HG03045 (cell line): ENCODE measurements at regions not wholly inside any gene's neighbourhood (a gene's known extent, or its start where the extent isn't known, plus 50 kb on each side); places are given as distances from the start of the nearest gene placed in this dataset.

Source experiments
- ATAC-seq: cut with Tn5 transposase; IDR thresholded peaks from one replicate; pipeline ENCODE4 v1.9.1; 2021; ENCODE audit warnings: mild to moderate bottlenecking, moderate library complexity; ENCODE audit not compliant: unreplicated experiment

DNA sequence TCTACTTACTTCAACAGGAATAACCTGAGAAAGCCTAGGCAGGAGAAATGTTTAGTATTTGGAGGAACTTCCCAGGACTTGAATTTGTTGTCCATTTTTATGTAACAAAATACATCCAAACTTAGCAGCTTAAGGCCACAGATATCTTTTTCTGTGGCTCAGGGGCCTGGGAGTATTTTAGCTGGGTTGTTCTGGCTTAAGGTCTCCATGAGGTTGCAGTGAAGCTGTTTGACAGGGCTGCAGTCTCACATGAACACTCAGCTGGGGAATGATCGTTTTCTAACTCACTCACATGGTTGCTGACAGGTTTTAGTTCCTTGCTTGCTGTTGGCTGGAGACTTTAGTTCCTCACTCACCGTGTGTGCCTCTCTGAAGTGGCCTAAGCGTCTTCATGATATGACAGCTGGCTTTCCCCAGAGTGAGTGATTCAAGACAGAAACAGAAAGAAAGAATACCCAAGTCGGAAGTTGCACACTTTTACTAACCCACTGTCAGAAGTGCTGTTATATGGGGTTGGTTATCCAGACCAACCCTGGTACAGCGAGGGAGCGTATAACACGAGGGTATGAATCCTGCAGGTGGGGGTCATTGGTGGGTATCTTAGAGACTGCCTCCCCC, 229.7 kb upstream of the TBL1XR1 start:
- ATAC-seq: peak; percentile 99

DNA sequence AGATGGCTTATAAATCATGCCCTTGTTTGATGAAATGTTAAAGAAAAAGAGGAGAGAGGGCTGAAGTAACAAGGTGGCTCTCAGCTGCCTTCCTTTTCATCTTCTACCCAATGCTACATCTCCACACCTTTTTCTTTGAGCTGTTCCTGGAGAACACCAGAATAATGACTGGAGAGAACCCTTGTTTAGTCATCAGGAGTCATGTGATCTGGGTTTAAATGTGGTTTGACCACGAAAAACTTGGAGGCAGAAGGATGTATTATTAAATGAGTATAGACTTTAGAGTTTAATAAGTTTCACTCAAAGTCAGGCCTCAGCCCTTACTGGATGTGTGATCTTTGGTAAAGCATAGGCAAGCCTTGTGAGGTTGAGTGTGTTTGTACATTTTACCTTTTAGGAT, 230.3 kb upstream of the TBL1XR1 start:
- peak; percentile 9 for ATAC-seq

DNA sequence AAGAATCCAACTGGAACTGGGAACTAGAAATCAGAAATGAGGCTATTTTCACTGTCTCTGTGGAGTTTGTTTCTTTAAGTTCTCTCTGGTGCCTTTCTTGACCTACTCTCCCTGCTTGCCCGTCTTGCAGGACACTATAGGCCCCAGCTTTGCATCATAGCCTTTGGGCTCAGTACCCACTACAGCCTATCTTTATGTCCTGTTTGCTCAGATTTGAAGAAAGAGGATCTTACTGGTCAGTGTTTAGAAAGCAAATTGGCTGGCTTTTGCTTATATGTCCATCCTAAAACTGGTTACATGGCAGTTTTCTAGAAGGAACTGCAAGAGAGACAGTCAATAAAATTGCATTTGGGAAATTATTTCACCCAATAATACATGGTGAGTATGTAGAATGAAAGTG, 231.8 kb upstream of the TBL1XR1 start:
- ATAC-seq: no peak

DNA sequence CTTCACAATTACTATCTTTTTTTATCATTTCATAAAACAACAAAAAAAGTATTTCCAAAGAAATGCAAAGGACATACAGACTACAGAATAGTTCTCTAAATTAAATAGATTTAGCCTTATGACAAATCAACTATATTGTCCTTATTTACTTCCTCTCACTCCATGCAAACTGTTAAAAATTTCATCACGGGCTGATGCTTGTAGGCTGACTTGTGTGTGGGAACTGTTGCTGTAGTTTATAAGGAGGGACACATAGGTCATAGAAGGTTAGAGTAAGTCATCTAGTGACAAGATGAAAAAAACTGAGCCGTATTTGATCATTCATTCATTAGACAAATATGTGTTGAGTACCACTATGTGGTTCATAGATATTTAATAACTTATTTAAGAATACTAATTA, 232.5 kb upstream of the TBL1XR1 start:
- no peak for ATAC-seq

DNA sequence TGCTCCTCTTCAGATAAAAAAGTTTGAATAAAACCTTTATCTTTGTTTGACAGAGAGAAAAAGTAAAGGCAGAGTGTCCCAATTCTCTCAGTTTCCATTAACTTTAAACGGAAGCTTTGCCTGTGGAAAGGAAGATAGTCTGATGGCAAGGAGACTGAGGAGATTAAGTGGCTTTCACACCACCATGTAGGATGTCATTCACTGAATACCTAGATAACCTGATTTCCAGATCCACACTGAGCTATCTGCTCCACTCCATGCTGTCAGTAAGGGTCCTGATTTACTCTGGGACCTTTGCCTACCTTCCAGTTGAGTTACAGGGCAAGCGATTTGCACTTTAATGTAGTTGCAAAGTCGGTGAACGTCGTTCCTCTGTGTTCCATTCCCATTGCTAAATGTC, 233.4 kb upstream of the TBL1XR1 start:
- no peak for ATAC-seq

DNA sequence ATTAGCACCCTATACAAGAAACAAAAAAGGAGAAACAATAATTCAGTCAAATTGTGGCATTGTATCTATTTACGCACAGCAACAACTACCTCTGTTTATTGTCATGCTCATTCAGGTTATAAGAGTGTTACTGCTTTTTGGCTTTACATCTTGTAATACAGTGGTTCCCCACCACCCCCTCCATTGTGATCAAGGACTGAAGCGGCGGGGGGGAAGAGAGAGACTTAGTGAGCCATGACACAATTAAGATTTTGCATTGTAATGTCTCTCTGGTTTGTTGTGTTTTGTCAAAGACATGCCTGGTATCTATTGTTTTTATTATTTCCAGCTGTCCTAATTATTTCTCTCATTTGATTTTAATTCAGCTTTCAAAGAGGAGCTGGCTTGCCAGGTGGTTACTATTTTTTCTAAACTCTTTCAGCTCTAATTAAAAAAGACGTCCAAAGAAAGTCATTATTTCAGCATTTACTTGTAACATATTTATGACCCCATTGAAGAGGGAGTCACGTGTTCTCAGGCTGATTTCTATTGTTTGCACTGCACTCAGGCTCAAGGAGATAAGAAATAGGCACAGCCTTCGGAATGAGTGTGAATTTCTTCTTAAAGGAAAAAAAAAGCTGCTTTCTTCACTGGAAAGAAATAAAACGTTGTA, 234.4 kb upstream of the TBL1XR1 start:
- ATAC-seq: no peak

DNA sequence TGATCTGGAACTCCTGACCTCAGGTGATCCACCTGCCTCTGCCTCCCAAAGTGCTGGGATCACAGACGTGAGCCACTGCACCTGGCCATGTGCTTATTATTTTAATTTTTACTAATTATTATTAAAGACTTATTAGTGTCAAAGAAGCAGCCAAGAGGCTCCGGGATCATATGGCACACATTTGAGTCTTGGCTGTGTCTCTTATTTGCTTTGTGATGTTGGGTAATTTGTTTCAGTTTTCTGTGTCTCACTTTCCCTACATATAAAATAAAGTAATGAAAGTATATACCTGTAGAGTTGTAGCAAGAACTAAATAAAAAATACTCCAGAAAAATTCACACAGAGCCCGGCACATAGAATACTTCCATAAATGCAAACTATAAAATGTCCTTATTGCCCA, 238.0 kb upstream of the TBL1XR1 start:
- ATAC-seq: no peak

DNA sequence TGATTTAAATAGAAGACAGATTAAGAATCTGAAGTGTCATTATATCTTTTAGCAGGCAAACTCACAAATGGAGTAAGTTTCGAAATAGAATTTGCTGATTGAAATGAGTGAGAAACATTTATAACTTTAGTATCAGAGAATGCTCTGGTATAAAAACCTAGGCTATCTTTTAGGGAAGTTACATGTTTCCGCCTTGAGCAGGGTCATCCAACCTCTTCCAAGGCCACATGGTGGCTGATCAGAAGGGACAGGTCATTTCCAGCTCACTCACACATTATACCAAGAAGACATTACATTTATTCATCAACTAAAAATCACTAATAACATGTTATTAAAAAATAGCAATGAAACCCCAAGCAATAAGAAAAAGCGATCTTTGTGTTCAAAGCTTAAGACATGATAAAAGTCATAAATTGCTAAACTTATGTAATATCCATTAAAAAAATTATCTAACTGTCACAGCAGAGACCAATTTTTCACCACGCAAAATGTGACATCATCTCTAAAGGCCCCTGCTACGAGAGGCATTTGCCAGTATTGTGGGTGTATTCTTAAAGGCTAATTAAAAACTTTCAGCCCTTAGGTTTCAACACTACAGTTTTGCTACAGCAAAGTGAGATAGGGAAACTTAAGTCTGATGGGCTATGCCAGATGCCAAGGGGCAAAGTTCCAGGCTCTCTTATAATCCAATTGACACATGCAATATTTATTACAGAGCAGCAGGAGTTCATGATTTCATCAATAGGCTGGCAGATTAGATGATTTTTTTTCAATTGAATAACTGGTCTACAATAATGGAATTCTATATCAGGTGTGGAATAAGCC, 240.4 kb upstream of the TBL1XR1 start:
- no peak for ATAC-seq

DNA sequence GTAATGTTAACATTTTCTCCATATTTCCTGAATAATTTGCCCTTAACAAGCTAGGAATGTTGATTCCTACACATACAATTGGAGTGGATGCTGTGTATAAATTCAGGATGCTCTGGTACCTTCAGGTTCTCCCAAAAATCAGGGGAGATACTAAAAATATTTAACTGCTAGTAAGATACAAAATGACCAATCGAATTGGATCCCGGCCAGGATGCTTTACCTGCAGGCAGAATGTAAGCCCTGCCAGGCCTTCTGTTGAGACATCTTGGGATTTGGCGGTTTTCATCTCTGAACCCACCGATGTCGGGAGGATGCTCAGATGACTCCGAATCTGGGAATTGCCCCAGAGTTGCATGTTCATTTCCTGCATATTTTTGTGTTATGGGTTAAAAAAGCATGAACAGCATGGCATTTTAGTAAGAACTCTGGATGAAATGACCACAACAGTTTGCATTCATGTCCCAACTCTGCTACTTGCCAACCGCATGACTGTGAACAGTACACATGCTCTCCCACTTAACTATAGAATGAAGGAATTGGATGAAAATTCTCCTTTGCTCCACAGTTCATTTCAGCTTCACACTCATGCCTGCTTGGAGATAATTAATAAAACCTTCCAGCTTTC, 241.4 kb upstream of the TBL1XR1 start:
- no peak for ATAC-seq

DNA sequence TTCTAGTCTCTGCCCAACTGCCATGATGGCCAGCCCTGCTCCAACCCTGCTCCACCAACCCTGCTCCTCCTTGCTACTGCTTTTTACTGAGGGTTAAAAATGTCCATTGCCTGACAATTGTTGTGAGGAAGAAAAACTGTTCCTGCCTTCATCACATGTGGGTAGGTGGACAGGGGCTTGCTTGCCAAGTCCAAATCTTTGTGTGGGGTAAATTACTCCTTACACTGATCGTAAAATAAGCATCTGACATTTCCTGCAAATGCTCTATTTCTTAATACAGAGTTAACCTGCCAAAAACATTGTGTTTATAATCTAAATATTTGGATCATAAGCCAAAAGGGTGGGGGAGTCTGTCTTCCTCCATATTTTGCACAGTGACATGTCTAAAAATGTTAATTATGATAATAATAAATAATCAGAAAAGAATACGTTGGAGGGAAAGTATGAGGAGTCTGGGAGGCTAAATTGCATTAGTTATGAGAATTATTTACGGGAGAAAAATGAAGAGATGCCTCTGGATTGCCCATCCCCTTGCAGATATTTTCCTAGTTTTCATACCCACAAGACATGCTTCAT, 242.5 kb upstream of the TBL1XR1 start:
- ATAC-seq: no peak

DNA sequence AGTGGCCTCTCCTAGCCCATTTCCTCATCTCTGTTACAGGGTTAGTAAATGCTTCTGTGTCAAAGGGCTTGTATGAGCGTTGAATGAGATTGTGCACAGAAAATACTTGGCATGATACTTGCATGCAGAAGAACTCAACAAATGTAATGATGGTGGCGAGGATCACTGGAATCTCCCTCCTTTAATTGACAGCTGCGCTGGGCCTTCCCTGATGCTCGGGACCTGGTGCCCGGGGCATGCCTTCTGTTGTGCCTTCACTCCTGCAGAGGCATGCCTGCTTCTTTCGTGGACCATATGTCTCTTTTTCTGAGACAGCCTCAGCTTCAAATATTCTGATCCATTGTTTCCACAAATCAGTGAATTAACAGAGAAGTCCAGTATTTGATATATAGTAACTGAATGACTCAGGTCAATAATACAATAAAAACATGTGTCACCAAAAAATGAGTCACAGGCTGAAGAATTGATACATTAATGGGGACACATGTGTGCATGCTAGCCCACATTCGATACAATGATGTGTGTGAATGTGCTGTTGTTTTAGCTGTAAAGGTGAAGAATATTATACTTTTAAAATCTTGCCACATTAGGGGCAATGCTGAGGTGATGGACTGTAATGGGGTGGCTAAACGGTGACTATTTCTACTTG, 243.3 kb upstream of the TBL1XR1 start:
- ATAC-seq: no peak

DNA sequence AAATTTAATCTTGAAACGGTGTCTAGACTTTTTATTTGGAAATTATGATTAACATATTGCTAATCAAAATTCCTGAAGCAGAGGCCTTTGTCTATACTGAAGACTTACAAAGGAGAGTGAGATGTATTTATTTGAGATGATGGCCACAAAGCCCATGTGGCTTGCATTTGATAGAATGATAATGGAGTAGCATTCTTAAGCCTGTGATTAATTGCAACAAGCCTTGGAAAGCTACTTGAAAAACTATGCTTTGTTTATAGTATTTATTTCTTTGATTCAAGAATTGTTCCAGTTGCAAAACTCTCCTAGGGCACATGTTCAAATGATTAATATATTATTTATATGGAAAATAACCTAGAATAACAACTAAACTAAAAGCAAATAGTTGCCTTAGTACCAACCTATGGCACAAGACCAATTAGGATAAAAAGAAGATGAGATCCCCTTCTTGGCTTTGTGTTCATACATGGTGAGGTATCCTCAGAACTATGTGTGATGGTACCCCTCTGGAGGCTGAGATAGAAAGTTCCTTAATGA, 244.1 kb upstream of the TBL1XR1 start:
- ATAC-seq: no peak

DNA sequence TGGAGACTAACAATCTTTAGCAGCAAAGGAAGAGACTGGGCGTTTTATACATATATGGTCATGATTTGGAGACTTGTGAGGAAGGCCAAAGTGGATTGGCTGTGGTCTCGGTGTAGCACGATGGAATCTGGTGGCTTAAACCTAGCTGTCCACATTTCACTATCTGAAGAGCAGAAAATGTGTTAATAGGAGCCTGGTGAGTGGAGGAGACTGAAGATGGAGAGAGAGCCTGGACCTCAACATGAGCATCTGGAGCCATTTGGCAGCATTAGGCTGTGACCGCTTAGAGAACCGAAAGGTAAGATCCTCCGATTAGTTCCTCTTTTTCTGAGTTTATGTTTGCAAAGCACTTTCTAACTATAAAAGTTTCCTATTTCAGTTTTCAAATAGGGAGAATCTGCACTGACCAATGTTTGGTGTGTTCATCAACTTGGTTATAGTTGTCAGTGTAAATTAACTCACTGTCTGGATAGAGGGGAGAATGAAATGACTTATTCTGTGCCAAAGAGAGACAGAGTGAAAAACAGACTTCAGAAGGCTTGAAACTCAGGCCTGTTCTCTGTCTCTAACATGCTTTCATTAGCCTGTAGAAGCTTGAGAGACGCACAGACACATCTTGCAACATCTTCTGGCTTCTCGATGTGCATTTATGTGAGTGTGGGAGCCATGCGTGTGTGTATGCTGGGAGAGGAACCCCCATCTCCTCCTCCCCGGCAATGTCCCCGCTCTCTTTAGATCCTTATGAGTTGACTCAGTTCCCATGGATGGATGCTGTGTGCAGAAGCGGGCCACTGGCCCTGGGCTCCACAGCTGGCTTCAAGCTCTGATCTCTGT, 244.7 kb upstream of the TBL1XR1 start:
- peak; percentile 98 for ATAC-seq

DNA sequence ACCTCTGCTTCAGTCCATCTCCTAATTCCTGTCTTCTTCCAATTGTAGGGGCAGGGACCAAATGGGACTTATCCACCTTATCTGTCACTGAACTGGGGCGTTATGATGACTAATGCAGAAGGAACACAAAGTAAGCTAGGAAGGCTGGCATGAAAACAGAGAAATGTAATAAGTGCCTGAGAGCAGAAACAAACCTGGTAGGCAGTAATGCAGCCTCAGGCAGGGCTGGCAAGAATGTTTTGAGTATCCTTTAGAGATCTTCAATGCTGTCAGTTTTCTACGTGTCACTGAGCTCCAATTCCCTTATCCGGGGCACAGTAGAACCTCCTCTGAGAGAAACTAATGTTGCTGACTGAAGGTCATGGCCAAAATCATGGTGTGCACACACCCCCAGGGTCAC, 246.2 kb upstream of the TBL1XR1 start:
- no peak for ATAC-seq

DNA sequence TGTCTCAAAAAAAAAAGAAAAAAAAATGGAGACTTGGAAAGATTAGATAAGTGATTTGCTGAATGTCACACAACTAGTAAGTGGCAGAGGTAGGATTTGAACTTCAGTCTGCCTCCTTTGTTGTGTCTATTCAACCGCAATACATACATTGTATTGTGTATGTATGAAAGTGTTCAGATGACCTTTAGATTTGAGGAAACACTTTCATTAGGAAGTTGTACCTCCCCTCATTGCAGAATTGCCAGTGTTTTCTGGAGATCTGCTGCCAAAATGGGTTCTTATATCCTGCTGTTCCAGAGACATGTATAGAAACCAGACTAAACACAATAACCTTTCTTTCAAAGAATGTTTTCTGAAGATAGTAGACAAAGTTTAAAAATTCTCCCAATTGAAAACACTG, 247.4 kb upstream of the TBL1XR1 start:
- no peak for ATAC-seq

DNA sequence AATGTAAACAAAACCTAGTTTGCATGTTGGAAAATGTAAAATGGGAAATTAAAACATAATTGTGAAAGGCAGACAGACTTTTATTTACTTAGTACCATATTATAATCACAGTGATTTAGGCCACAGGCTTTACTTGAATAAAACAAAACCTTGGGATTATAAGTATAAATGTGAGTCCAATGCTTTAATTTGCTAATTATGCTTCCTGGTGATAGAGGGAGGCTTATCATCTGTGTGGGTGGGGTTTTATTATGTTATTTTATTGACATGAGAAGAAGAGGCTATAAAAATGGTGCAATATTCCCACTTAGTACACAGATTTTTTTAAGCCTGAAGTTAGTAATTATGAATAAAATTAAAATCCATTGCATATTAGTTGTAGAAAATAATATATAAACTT, 248.3 kb upstream of the TBL1XR1 start:
- ATAC-seq: no peak

DNA sequence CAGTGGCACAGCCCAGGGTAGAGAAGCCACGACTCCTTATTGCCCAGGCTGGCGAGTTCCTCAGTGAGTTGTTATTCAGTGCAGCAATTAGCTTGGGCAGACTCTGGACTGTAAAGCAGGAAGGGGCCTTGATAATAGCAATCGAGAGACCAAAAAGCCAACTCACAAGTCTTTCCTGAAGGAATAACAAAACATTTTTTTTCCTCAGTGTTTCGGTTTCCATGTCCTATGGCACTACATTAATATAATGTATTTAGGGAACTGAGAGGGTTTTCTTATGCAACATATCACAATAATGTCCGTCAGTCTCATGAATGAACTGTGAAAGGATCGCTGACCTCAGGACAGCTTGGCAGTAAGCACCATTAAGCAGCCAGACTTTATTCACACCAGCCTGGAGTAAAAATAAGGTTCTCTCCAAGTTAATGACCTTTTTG, 248.9 kb upstream of the TBL1XR1 start:
- no peak for ATAC-seq

DNA sequence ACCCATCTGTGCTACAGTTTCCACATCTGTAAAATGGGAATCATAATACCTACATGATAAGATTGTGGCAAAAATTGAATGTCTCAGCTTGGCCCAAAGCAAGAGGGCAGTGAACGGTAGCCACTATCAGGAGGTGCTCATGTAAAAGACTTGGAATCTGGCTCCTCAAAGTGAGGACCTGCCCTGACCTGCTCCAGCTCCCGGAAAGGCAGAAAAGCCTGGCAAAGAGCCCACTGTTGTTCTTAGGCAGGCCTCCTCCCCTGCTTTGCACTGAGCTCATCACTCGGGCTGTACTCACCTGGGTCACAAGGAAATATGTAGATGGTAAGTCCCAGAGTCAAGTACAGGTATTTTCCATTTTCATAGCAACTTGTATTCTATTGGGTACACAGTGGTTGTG, 250.7 kb upstream of the TBL1XR1 start:
- no peak for ATAC-seq

DNA sequence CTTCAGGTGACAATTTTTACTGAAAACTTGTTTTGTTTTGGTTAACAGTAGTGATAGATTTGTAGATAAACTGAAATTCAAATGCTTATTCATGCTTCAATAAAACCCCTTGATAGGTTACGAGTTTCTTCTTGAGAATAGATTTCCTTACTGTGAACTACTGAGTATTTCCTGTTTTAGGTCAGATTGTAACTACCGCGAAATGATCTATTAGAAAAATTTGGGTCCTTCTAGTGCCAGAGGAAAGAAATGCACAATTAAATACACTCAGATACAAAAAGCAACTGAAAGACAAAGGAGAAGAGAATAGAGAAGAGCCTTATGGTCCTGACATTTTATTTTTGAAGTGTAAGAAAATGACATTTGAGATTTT, 251.7 kb upstream of the TBL1XR1 start:
- no peak for ATAC-seq
